Neural cell (in vitro differentiated cells): ENCODE measurements at regions not wholly inside any gene's neighbourhood (a gene's known extent, or its start where the extent isn't known, plus 50 kb on each side); places are given as distances from the start of the nearest gene placed in this dataset.

Experiments
- CTCF ChIP-seq: fragments of 450-650 bp; IDR thresholded peaks from 2 replicates; pipeline ENCODE4 v1.5.1; 2014; ENCODE audit warnings: antibody characterized with exemption, mild to moderate bottlenecking, moderate library complexity; ENCODE audit not compliant: poor library complexity, severe bottlenecking
- EP300 ChIP-seq: fragments of 450-650 bp; conservative IDR thresholded peaks from 2 replicates; pipeline ENCODE4 v1.6.1; 2014; ENCODE audit warnings: antibody characterized with exemption, mild to moderate bottlenecking, moderate library complexity; ENCODE audit not compliant: poor library complexity, severe bottlenecking
- EZH2 ChIP-seq: fragments of 200-600, 300-800 bp; shearing (Covaris generic), sonication (generic); IDR thresholded peaks from 2 replicates; pipeline ENCODE4 v1.6.1; 2014; ENCODE audit warnings: antibody characterized with exemption, low read length, borderline replicate concordance, mild to moderate bottlenecking; ENCODE audit not compliant: insufficient read depth, poor library complexity, severe bottlenecking
- MXI1 ChIP-seq: fragments of 450-650 bp; conservative IDR thresholded peaks from 2 replicates; pipeline ENCODE4 v1.6.1; 2014; ENCODE audit warnings: antibody characterized with exemption, mild to moderate bottlenecking; ENCODE audit not compliant: poor library complexity, severe bottlenecking
- RAD21 ChIP-seq: fragments of 450-650 bp; conservative IDR thresholded peaks from 2 replicates; pipeline ENCODE4 v1.6.1; 2014; ENCODE audit warnings: antibody characterized with exemption, mild to moderate bottlenecking, moderate library complexity
- TAF1 ChIP-seq: IDR thresholded peaks from 2 replicates; pipeline ENCODE4 v1.6.1; 2012; ENCODE audit warnings: low read depth

GRCh38 chr11:119536801-119537200 lies 113.8 kb upstream of the THY1 start:
- no peak for TF ChIP-seq CTCF
- TF ChIP-seq MXI1: no peak
- no peak for TF ChIP-seq EP300
- no peak for TF ChIP-seq TAF1
- TF ChIP-seq EZH2: no peak
- no peak for TF ChIP-seq RAD21
